ENCODE measurements at regions not wholly inside any gene's neighbourhood (a gene's known extent, or its start where the extent isn't known, plus 50 kb on each side); places are given as distances from the start of the nearest gene placed in this dataset.

GRCh38 chr2:117379928-117380327 is 434.6 kb upstream of the DDX18 start:
- TF ChIP-seq TAF1 (IDR thresholded peaks at IDR 0.05; ENCODE audit: borderline replicate concordance, insufficient read depth, low read length) (no peak), POLR2AphosphoS5 (IDR thresholded peaks at IDR 0.05; ENCODE audit: low read depth, low read length) (no peak), SIN3A (IDR thresholded peaks at IDR 0.05; ENCODE audit: borderline replicate concordance, insufficient read depth, low read length) (no peak), REST (IDR thresholded peaks at IDR 0.05; ENCODE audit: insufficient read depth in 1 of 2, low read depth in 2 of 2, low read length in 2 of 2) (no peak), FOXP2 (optimal IDR thresholded peaks at IDR 0.05; ENCODE audit: borderline replicate concordance, extremely low read depth, extremely low read length, insufficient read depth) (no peak)

Measured in PFSK-1 (cell line).